ACC112 (cell line): ENCODE measurements at regions not wholly inside any gene's neighbourhood (a gene's known extent, or its start where the extent isn't known, plus 50 kb on each side); places are given as distances from the start of the nearest gene placed in this dataset.

Experiments
- H2AFZ ChIP-seq: fragments of 200-600 bp; sonication (generic); one replicate; pipeline ENCODE4 v1.6.0; 2017; ENCODE audit warnings: antibody characterized with exemption, low read length; ENCODE audit not compliant: unreplicated experiment
- H3K27ac ChIP-seq: fragments of 200-600 bp; sonication (generic); 2 replicates; pipeline ENCODE4 v1.5.1; 2014; ENCODE audit warnings: low read depth, mild to moderate bottlenecking, antibody characterized with exemption, low read length, moderate library complexity
- H3K27me3 ChIP-seq: fragments of 200-600 bp; sonication (generic); 2 replicates; pipeline ENCODE4 v1.6.1; 2014; ENCODE audit warnings: mild to moderate bottlenecking, antibody characterized with exemption, low read length, moderate library complexity, mixed read lengths; ENCODE audit not compliant: insufficient read depth
- H3K36me3 ChIP-seq: fragments of 200-600 bp; sonication (generic); 2 replicates; pipeline ENCODE4 v1.6.1; 2016; ENCODE audit warnings: mild to moderate bottlenecking, antibody characterized with exemption, low read length, moderate library complexity, mixed read lengths; ENCODE audit not compliant: insufficient read depth
- H3K4me1 ChIP-seq: fragments of 200-600 bp; sonication (generic); one replicate; pipeline ENCODE4 v1.6.1; 2016; ENCODE audit warnings: low read length, mixed read lengths; ENCODE audit not compliant: insufficient read depth, unreplicated experiment, control insufficient read depth
- H3K4me3 ChIP-seq: fragments of 200-600 bp; sonication (generic); 2 replicates; pipeline ENCODE4 v1.5.1; 2014; ENCODE audit warnings: mild to moderate bottlenecking, low read depth, low read length
- H3K79me2 ChIP-seq: fragments of 200-600 bp; sonication (generic); one replicate; pipeline ENCODE4 v1.6.0; 2016; ENCODE audit warnings: low read length; ENCODE audit not compliant: control insufficient read depth, unreplicated experiment, insufficient read depth

- Histone ChIP-seq H3K27me3 (no peaks in the 10 kb centered on the region), H2AFZ (no peak overlapping the region), H3K4me3 (no peak overlapping the region), H3K36me3 (no peaks in the 10 kb centered on the region), H3K4me1 (no peaks in the 10 kb centered on the region), H3K79me2 (no peaks in the 10 kb centered on the region), H3K27ac (no peak overlapping the region)
Observed at GRCh38 chr10:64312876-64313275, 791.7 kb downstream of the REEP3 start.

GRCh38 chr10:64313967-64314366 lies 792.8 kb downstream of the REEP3 start:
- Histone ChIP-seq H3K4me3 (no peak overlapping the region), H3K4me1 (no peaks in the 10 kb centered on the region), H3K27me3 (no peaks in the 10 kb centered on the region), H3K79me2 (no peaks in the 10 kb centered on the region), H3K27ac (no peak overlapping the region), H3K36me3 (no peaks in the 10 kb centered on the region), H2AFZ (no peak overlapping the region)

GRCh38 chr10:64316416-64316815 lies 795.2 kb downstream of the REEP3 start:
- H3K4me3 ChIP-seq, result no peak overlapping the region
- H3K79me2 ChIP-seq, result no peaks in the 10 kb centered on the region
- no peaks in the 10 kb centered on the region for H3K36me3 ChIP-seq
- H3K27ac ChIP-seq, result no peak overlapping the region
- no peaks in the 10 kb centered on the region for H3K4me1 ChIP-seq
- no peak overlapping the region for H2AFZ ChIP-seq
- H3K27me3 ChIP-seq, result no peaks in the 10 kb centered on the region

- Histone ChIP-seq H3K4me1 (no peaks in the 10 kb centered on the region), H3K27me3 (no peaks in the 10 kb centered on the region), H3K27ac (no peak overlapping the region), H3K36me3 (no peaks in the 10 kb centered on the region), H3K4me3 (no peak overlapping the region), H3K79me2 (no peaks in the 10 kb centered on the region), H2AFZ (no peak overlapping the region)
Observed at GRCh38 chr10:64316833-64317232, 795.6 kb downstream of the REEP3 start.

GRCh38 chr10:64320448-64320847 lies 799.2 kb downstream of the REEP3 start:
- no peaks in the 10 kb centered on the region for H3K4me1 ChIP-seq
- H3K36me3 ChIP-seq, result no peaks in the 10 kb centered on the region
- no peaks in the 10 kb centered on the region for H3K79me2 ChIP-seq
- H3K27me3 ChIP-seq, result no peaks in the 10 kb centered on the region
- no peak overlapping the region for H3K27ac ChIP-seq
- H3K4me3 ChIP-seq, result no peak overlapping the region
- no peak overlapping the region for H2AFZ ChIP-seq

GRCh38 chr10:64329510-64329909 lies 808.3 kb downstream of the REEP3 start:
- no peak overlapping the region for H2AFZ ChIP-seq
- H3K36me3 ChIP-seq, result no peaks in the 10 kb centered on the region
- no peaks in the 10 kb centered on the region for H3K27me3 ChIP-seq
- H3K4me1 ChIP-seq, result no peaks in the 10 kb centered on the region
- H3K27ac ChIP-seq, result no peak overlapping the region
- H3K79me2 ChIP-seq, result no peaks in the 10 kb centered on the region
- H3K4me3 ChIP-seq, result no peak overlapping the region

GRCh38 chr10:64332551-64332950 lies 811.4 kb downstream of the REEP3 start:
- H3K4me3 ChIP-seq, result no peak overlapping the region

GRCh38 chr10:64334084-64334483 lies 812.9 kb downstream of the REEP3 start:
- Histone ChIP-seq H3K79me2 (no peaks in the 10 kb centered on the region), H2AFZ (no peak overlapping the region), H3K4me3 (no peak overlapping the region), H3K27me3 (no peaks in the 10 kb centered on the region), H3K36me3 (no peaks in the 10 kb centered on the region), H3K4me1 (no peaks in the 10 kb centered on the region), H3K27ac (no peak overlapping the region)

More at GRCh38 chr10:64332551-64332950, 811.4 kb downstream of the REEP3 start:
- Histone ChIP-seq H3K4me1 (no peaks in the 10 kb centered on the region), H3K36me3 (no peaks in the 10 kb centered on the region), H3K79me2 (no peaks in the 10 kb centered on the region), H2AFZ (no peak overlapping the region), H3K27ac (no peak overlapping the region), H3K27me3 (no peaks in the 10 kb centered on the region)

- no peak overlapping the region for H2AFZ ChIP-seq
- no peaks in the 10 kb centered on the region for H3K27me3 ChIP-seq
- no peaks in the 10 kb centered on the region for H3K4me1 ChIP-seq
- H3K4me3 ChIP-seq, result no peak overlapping the region
- no peaks in the 10 kb centered on the region for H3K79me2 ChIP-seq
- no peaks in the 10 kb centered on the region for H3K36me3 ChIP-seq
- H3K27ac ChIP-seq, result no peak overlapping the region
Observed at GRCh38 chr10:64344211-64344610, 823.0 kb downstream of the REEP3 start.

GRCh38 chr10:64345856-64346255 lies 824.7 kb downstream of the REEP3 start:
- Histone ChIP-seq H3K27ac (no peak overlapping the region), H3K36me3 (no peaks in the 10 kb centered on the region), H3K79me2 (no peaks in the 10 kb centered on the region), H3K27me3 (no peaks in the 10 kb centered on the region), H2AFZ (no peak overlapping the region), H3K4me1 (no peaks in the 10 kb centered on the region), H3K4me3 (no peak overlapping the region)

GRCh38 chr10:64346389-64346788 lies 825.2 kb downstream of the REEP3 start:
- H3K36me3 ChIP-seq, result no peaks in the 10 kb centered on the region
- H3K79me2 ChIP-seq, result no peaks in the 10 kb centered on the region
- H3K4me3 ChIP-seq, result no peak overlapping the region
- no peaks in the 10 kb centered on the region for H3K4me1 ChIP-seq
- H3K27me3 ChIP-seq, result no peaks in the 10 kb centered on the region
- no peak overlapping the region for H2AFZ ChIP-seq
- H3K27ac ChIP-seq, result no peak overlapping the region
